ENCODE measurements at regions not wholly inside any gene's neighbourhood (a gene's known extent, or its start where the extent isn't known, plus 50 kb on each side); places are given as distances from the start of the nearest gene placed in this dataset.

DNA sequence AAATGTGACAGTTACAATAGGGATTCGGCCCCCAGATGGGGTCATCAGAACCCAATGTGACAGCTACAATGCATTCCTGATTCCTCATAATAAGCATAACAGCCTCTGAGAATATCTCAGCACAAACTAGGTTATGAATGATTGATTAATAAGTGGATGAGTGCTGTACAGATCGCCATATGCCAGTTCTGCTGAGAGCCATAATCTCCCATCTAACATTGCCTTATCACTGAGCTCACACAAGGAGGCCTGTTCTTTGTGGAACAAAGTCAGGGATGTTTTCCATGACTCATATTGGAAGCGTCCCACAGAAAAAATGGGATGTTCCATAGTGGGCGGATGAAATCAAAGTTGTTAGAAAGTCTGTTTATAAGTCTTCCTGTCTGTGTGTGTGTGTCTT, 89.6 kb downstream of the KIF4B start:
- TF ChIP-seq, protein P1, sequence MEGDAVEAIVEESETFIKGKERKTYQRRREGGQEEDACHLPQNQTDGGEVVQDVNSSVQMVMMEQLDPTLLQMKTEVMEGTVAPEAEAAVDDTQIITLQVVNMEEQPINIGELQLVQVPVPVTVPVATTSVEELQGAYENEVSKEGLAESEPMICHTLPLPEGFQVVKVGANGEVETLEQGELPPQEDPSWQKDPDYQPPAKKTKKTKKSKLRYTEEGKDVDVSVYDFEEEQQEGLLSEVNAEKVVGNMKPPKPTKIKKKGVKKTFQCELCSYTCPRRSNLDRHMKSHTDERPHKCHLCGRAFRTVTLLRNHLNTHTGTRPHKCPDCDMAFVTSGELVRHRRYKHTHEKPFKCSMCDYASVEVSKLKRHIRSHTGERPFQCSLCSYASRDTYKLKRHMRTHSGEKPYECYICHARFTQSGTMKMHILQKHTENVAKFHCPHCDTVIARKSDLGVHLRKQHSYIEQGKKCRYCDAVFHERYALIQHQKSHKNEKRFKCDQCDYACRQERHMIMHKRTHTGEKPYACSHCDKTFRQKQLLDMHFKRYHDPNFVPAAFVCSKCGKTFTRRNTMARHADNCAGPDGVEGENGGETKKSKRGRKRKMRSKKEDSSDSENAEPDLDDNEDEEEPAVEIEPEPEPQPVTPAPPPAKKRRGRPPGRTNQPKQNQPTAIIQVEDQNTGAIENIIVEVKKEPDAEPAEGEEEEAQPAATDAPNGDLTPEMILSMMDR (IDR thresholded peaks at IDR 0.05; ENCODE audit: extremely low read depth in 1 of 2, insufficient read depth in 1 of 2, low read depth in 1 of 2, low read length in 2 of 2): no peak
- TF ChIP-seq POLR2AphosphoS5 (IDR thresholded peaks at IDR 0.05; ENCODE audit: insufficient read depth, low read depth, low read length) (no peak), EZH2 (IDR thresholded peaks at IDR 0.05; ENCODE audit: borderline replicate concordance, low read depth, low read length, severe bottlenecking) (no peak), POLR2A (IDR thresholded peaks at IDR 0.05; ENCODE audit: low read depth, low read length) (no peak), FOS (IDR thresholded peaks at IDR 0.05; ENCODE audit: borderline replicate concordance, insufficient read depth, low read length) (no peak)
- TF ChIP-seq, protein P2, sequence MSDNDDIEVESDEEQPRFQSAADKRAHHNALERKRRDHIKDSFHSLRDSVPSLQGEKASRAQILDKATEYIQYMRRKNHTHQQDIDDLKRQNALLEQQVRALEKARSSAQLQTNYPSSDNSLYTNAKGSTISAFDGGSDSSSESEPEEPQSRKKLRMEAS (IDR thresholded peaks at IDR 0.05; ENCODE audit: insufficient read depth, insufficient read length): no peak

All from endothelial cell of umbilical vein (primary cell).